Jurkat, Clone E6-1 (cell line): ENCODE measurements at regions not wholly inside any gene's neighbourhood (a gene's known extent, or its start where the extent isn't known, plus 50 kb on each side); places are given as distances from the start of the nearest gene placed in this dataset.
"Not testable (repeated sequence)": the region's sequence is repeated elsewhere in the genome, so short reads cannot be mapped to it uniquely, and the experiment has no call there.

Experiments used
- DNase-seq: peaks from one replicate; pipeline ENCODE4 v3.0.0-alpha.2; 2011; ENCODE audit warnings: low read depth, low spot score
- H3K4me3 ChIP-seq: 2 replicates; pipeline ENCODE4 v1.5.1; 2011; ENCODE audit warnings: mild to moderate bottlenecking, low read length, control low read depth, moderate library complexity

GRCh38 chr6:113027780-113028179 lies 680.6 kb downstream of the RFPL4B start:
- DNase-seq = no peak
- no peak overlapping the region for H3K4me3 ChIP-seq

- H3K4me3 ChIP-seq, DNase-seq: not testable (repeated sequence)
These were observed 682.0 kb downstream of the RFPL4B start for GRCh38 chr6:113029161-113029560.

- no peak for DNase-seq
- H3K4me3 ChIP-seq = no peak overlapping the region
These were observed 684.6 kb downstream of the RFPL4B start for GRCh38 chr6:113031591-113032238.

GRCh38 chr6:113039005-113039404 lies 691.9 kb downstream of the RFPL4B start:
- no peak for DNase-seq
- no peak overlapping the region for H3K4me3 ChIP-seq

GRCh38 chr6:113047148-113047547 lies 700.0 kb downstream of the RFPL4B start:
- H3K4me3 ChIP-seq = no peak overlapping the region
- no peak for DNase-seq

- no peak for DNase-seq
- H3K4me3 ChIP-seq = no peak overlapping the region
These were observed 700.8 kb downstream of the RFPL4B start for GRCh38 chr6:113047932-113048331.

GRCh38 chr6:113048741-113049140 lies 701.6 kb downstream of the RFPL4B start:
- H3K4me3 ChIP-seq = no peak overlapping the region
- no peak for DNase-seq

GRCh38 chr6:113049190-113049589 lies 702.1 kb downstream of the RFPL4B start:
- no peak for DNase-seq
- no peak overlapping the region for H3K4me3 ChIP-seq

GRCh38 chr6:113050010-113050858 lies 703.1 kb downstream of the RFPL4B start:
- H3K4me3 ChIP-seq = no peak overlapping the region
- DNase-seq = no peak

- no peak overlapping the region for H3K4me3 ChIP-seq
- DNase-seq = no peak
These were observed 703.8 kb downstream of the RFPL4B start for GRCh38 chr6:113050979-113051378.

GRCh38 chr6:113052506-113052905 lies 705.4 kb downstream of the RFPL4B start:
- H3K4me3 ChIP-seq = no peak overlapping the region
- DNase-seq = no peak

- H3K4me3 ChIP-seq = no peak overlapping the region
- no peak for DNase-seq
These were observed 707.9 kb downstream of the RFPL4B start for GRCh38 chr6:113055061-113055460.

GRCh38 chr6:113055998-113056397 lies 708.9 kb downstream of the RFPL4B start:
- H3K4me3 ChIP-seq = no peak overlapping the region
- no peak for DNase-seq

- DNase-seq = no peak
These were observed 710.5 kb downstream of the RFPL4B start for GRCh38 chr6:113057567-113058053.

GRCh38 chr6:113060664-113061063 lies 713.5 kb downstream of the RFPL4B start:
- DNase-seq = no peak

More at GRCh38 chr6:113057567-113058053, 710.5 kb downstream of the RFPL4B start:
- no peak overlapping the region for H3K4me3 ChIP-seq

GRCh38 chr6:113065611-113066010 lies 718.5 kb downstream of the RFPL4B start:
- no peak for DNase-seq
- H3K4me3 ChIP-seq = no peak overlapping the region

More at GRCh38 chr6:113060664-113061063, 713.5 kb downstream of the RFPL4B start:
- no peak overlapping the region for H3K4me3 ChIP-seq

- DNase-seq = no peak
- H3K4me3 ChIP-seq = no peak overlapping the region
These were observed 720.6 kb downstream of the RFPL4B start for GRCh38 chr6:113067612-113068275.

- H3K4me3 ChIP-seq = no peak overlapping the region
- no peak for DNase-seq
These were observed 721.4 kb downstream of the RFPL4B start for GRCh38 chr6:113068570-113068969.

- not testable (repeated sequence) for H3K4me3 ChIP-seq, DNase-seq
These were observed 723.6 kb downstream of the RFPL4B start for GRCh38 chr6:113070681-113071080.
